ENCODE measurements at regions not wholly inside any gene's neighbourhood (a gene's known extent, or its start where the extent isn't known, plus 50 kb on each side); places are given as distances from the start of the nearest gene placed in this dataset.

- TF ChIP-seq CTCF (IDR thresholded peaks at IDR 0.05) = no peak
- ATAC-seq (ENCODE audit: low read depth) (no peak), DNase-seq (no peak)
- CTCF ChIA-PET = no interaction called here
- Mint-ChIP-seq H3K36me3 (ENCODE audit: low read depth) (no peaks in the 10 kb centered on the region), H3K27ac (no peak overlapping the region), H3K4me1 (no peaks in the 10 kb centered on the region), H3K4me3 (no peak overlapping the region), H3K27me3 (no peaks in the 10 kb centered on the region), H3K9me3 (no peaks in the 10 kb centered on the region)
- POLR2A ChIA-PET = no interaction called here
- intact Hi-C loops (cut with micrococcal nuclease) = no loop called here
These were observed 131.8 kb downstream of the FOXA2 start for GRCh38 chr20:22452442-22453011.

DNA sequence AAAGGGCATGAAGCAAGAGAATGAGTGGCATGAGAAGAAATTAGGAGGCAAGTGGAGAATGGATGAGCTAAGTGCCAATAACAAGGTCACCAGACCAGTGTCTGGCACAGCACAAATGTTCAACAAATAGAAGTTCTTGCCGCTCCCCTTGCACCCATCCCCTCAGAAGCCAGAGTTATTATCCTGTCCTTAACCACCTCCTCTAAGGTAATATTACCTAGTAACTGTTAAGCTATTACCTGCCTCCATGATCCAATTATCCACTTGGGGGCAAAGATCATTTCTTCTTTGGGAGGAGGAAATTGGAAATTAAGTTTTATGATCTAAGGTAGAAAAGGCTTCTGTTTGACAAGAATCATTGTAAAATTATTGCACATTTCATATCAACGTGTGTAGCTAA, 133.8 kb downstream of the FOXA2 start:
- no peaks in the 10 kb centered on the region for H3K9me3 Mint-ChIP-seq
- no peaks in the 10 kb centered on the region for H3K27me3 Mint-ChIP-seq
- no peak overlapping the region for H3K4me3 Mint-ChIP-seq
- DNase-seq = no peak
- ChIA-PET POLR2A (no interaction called here), CTCF (no interaction called here)
- no peaks in the 10 kb centered on the region for H3K36me3 Mint-ChIP-seq (ENCODE audit: low read depth)
- no peak for ATAC-seq (ENCODE audit: low read depth)
- no peak overlapping the region for H3K27ac Mint-ChIP-seq
- H3K4me1 Mint-ChIP-seq = no peaks in the 10 kb centered on the region
- intact Hi-C loops (cut with micrococcal nuclease) = no loop called here
- no peak for TF ChIP-seq CTCF (IDR thresholded peaks at IDR 0.05)

DNA sequence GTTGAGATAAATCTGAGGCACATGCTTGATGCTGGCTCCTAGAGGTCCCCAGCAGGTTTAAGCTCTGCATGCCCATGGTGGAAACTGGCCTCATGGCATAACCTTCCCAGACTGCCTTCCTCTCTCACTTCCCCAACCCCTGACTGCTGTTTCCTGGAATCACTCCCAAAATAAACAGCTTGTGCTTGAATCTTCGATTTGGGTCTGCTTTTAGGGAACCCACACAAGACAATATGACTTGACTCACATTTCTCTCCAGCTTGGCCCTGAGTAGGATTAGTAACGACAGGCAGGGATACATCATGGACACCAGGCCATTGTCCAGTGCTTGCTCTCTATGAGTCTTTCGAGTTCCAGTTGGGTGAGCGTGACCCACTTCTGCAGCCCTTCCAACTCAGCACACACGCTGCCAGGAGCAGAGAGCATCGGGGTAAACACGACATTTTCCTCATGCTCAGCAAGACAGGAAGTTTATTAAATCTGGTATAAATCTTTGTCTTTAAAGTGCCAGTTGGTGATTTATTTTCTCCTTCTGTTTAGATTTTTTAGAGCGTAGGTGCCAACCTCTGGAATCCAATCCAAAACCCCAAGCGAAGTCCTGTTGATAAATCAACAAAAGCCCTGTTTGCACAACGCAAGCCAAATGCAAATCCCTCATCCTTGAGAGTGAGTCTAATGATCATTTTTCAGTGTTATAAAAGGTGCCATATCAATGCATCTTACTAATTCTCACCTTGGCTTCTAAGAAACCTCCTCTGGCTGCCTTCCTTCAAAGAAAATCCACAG, 135.0 kb downstream of the FOXA2 start:
- CTCF ChIA-PET = no interaction called here
- intact Hi-C loops (cut with micrococcal nuclease) = no loop called here
- POLR2A ChIA-PET = no interaction called here
- H3K4me3 Mint-ChIP-seq = no peak overlapping the region
- H3K27me3 Mint-ChIP-seq = no peaks in the 10 kb centered on the region
- ATAC-seq (ENCODE audit: low read depth) (no peak), DNase-seq (no peak)
- no peaks in the 10 kb centered on the region for H3K4me1 Mint-ChIP-seq
- no peaks in the 10 kb centered on the region for H3K9me3 Mint-ChIP-seq
- no peak for TF ChIP-seq CTCF (IDR thresholded peaks at IDR 0.05)
- no peak overlapping the region for H3K27ac Mint-ChIP-seq
- H3K36me3 Mint-ChIP-seq (ENCODE audit: low read depth) = no peaks in the 10 kb centered on the region

DNA sequence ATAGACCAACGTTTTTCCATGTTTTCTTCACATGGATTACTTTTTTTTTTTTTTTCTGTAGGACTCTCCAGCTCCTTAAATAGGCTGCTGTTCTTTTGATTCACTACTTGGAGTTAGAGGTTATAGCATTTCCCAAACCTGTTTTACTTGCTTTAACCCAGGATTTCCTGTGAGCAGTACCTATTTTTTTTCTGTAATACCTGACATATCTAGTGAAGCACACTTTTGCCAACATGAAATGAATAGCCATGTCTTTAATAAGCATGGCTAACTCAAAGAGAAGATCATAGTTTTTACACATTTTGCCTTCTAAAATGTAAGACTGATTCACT, 137.0 kb downstream of the FOXA2 start:
- TF ChIP-seq CTCF (IDR thresholded peaks at IDR 0.05) = no peak
- CTCF ChIA-PET = no interaction called here
- ATAC-seq (ENCODE audit: low read depth) (no peak), DNase-seq (no peak)
- H3K4me1 Mint-ChIP-seq = no peaks in the 10 kb centered on the region
- POLR2A ChIA-PET = no interaction called here
- H3K27me3 Mint-ChIP-seq = no peaks in the 10 kb centered on the region
- no peaks in the 10 kb centered on the region for H3K36me3 Mint-ChIP-seq (ENCODE audit: low read depth)
- intact Hi-C loops (cut with micrococcal nuclease) = no loop called here
- H3K9me3 Mint-ChIP-seq = no peaks in the 10 kb centered on the region
- no peak overlapping the region for H3K4me3 Mint-ChIP-seq
- no peak overlapping the region for H3K27ac Mint-ChIP-seq

- no peak for TF ChIP-seq CTCF (IDR thresholded peaks at IDR 0.05)
- intact Hi-C loops (cut with micrococcal nuclease) = no loop called here
- DNase-seq (no peak), ATAC-seq (ENCODE audit: low read depth) (no peak)
- no peak overlapping the region for H3K4me3 Mint-ChIP-seq
- no peaks in the 10 kb centered on the region for H3K36me3 Mint-ChIP-seq (ENCODE audit: low read depth)
- H3K9me3 Mint-ChIP-seq = no peaks in the 10 kb centered on the region
- H3K4me1 Mint-ChIP-seq = no peaks in the 10 kb centered on the region
- ChIA-PET POLR2A (no interaction called here), CTCF (no interaction called here)
- no peak overlapping the region for H3K27ac Mint-ChIP-seq
- H3K27me3 Mint-ChIP-seq = no peaks in the 10 kb centered on the region
These were observed 137.5 kb downstream of the FOXA2 start for GRCh38 chr20:22446613-22447446.
